ENCODE measurements at regions not wholly inside any gene's neighbourhood (a gene's known extent, or its start where the extent isn't known, plus 50 kb on each side); places are given as distances from the start of the nearest gene placed in this dataset.

DNA sequence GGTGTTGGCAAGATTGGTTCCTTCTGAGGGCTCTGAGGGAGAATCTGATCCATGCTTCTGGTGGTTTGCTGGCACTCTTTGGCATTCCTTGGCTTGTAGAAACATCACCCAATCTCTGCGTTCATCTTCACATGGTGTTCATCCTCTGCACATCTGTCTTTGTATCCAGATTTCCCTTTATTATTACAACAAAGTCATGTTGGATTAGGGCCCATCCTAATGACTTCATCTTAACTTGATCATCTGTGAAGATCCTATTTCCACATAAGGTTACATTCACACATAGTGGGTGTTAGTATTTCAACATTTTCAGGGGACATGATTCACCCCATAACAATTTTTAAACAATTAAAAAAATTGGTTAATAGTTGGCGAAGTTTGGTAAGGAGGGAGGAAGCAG lies 177.4 kb upstream of the CWC22 start:
- no peak for DNase-seq

DNA sequence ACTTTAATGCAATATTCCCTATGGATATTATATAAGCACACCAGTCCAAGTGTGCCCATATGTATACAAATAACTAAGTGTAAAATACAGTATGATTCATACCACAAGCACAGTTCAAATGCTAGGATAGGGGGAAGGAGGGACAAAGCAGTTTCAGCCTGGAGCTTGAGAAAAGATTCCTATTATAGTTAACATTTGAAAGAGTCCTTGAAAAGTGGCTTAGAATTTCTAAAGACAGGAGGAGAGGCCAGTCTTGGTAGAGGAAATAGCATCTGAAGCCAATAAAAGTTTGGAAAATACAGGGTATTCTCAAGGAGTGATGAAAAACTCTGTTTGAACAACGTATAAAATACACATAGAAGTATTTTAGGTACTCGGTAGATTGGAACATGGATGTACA lies 173.4 kb upstream of the CWC22 start:
- DNase-seq, result no peak

GRCh38 chr2:180177534-180177933 lies 170.4 kb upstream of the CWC22 start:
- no peak for DNase-seq

GRCh38 chr2:180175736-180176135 lies 168.6 kb upstream of the CWC22 start:
- DNase-seq, result no peak

DNA sequence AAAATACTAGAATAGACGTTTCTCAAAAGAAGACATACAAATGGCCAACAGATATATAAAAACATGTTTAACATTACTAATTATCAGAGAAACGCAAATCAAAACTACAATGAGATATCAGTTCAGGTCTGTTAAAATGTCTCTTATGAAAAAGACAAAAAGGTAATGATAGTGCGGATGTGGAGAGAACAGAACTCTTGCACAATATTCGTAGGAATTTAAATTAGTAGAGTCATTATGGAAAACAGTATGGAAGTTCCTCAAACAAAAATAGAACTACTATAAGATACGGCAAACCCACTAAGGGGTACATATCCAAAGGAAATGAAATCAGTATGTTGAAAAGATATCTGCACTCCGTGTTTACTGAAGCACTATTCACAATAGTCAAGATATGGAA lies 167.5 kb upstream of the CWC22 start:
- no peak for DNase-seq

GRCh38 chr2:180169474-180169873 lies 162.4 kb upstream of the CWC22 start:
- no peak for DNase-seq

DNA sequence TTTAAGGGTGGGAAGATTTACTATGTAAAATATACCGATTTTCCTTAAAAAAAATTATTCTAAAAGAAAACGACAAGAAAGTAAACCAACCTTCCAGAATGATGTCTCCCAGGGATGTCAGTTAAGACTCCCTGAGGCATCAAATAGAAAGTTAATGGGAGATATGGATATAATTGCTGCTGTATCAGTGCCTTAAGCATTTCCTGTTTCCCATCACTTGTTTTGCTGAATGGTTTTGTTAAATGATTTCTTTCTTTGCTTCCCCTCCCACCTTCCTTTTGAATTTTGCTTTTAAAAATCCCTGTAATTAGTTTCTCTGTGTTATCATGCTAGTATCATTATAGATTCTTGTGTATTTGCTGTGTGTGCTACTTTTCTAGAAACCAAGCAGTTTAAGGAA lies 154.3 kb upstream of the CWC22 start:
- DNase-seq, result no peak

- DNase-seq, result no peak
Measured at GRCh38 chr2:180159921-180160320, 152.8 kb upstream of the CWC22 start.

DNA sequence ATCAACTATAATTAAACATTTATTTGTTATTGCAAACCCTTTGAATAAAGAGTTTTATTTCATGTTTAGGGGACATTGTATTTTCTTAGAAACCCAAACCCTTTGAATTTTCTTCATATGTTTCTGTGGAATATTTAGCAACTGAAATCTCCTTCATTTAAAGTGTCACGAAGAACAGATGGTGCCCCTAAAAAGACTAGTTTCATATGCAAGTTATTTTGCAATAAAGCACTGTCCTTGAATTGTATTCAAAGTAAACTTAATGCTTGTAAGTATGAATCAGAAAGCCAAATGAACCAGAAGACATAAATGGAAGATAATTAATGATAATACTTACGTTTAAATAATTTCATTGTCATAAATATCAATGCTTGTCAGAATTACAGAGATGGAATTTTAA lies 151.9 kb upstream of the CWC22 start:
- DNase-seq, result no peak

DNA sequence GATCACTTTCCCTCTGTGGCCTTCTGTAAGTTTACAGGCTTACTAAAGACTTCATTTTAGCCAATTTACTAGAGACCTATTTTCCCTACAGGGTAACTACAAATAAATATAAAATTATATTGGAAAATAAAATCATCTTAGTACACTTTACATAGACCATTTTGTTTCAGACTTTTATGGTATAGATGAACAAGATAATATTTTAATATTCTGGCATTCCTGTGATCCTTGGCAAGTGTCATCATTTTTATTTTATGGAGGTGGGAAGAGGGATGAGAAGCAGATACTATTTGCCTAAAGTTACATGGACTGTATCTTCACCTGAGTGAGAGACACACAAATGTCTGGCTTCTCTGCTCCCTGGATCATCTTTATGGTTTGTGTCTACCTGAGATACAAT lies 149.6 kb upstream of the CWC22 start:
- DNase-seq, result no peak

GRCh38 chr2:180150606-180151005 lies 143.5 kb upstream of the CWC22 start:
- DNase-seq, result no peak

DNA sequence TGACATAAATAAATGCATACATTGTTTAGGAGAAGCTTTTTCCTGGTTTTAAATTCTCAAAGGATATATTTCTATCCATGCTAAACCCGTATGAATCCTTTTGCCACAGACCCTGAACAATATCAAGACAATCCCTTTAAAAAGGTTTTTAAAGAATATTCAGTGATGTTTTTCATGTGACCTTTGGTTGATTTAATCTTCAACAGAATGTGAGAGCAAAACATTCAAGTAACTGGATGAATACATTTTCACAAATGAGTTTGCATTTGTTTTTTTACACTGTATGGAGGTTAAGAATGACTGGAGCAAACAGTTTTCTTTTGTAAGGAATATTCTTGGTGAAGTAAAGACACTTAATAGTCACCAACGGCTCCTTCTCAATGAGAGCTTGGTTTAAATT lies 139.4 kb upstream of the CWC22 start:
- DNase-seq, result no peak

GRCh38 chr2:180146114-180146513 lies 139.0 kb upstream of the CWC22 start:
- DNase-seq, result no peak

GRCh38 chr2:180145163-180145562 lies 138.1 kb upstream of the CWC22 start:
- no peak for DNase-seq

DNA sequence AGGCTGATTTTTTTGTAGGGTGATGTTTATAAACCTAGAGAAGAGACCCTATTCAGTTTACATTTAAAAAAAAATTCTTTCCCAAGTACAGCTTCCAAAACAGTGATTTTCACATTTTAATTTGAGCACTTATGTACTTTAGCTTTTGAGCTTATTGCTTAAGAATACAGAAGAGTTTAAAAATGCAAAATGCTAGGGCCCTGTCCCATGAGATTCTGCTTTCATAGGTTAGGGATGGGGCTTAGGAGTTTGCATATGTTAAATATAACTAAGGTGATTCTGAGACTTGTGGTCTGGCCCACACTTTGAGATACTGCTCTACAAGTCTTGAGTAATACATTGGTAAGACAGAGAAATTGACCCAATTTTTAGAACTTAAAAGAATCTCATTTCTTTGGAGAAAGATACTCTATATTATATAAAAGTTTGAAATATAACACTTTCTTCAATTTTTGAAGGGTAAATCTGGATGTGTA lies 137.3 kb upstream of the CWC22 start:
- no peak for DNase-seq

DNA sequence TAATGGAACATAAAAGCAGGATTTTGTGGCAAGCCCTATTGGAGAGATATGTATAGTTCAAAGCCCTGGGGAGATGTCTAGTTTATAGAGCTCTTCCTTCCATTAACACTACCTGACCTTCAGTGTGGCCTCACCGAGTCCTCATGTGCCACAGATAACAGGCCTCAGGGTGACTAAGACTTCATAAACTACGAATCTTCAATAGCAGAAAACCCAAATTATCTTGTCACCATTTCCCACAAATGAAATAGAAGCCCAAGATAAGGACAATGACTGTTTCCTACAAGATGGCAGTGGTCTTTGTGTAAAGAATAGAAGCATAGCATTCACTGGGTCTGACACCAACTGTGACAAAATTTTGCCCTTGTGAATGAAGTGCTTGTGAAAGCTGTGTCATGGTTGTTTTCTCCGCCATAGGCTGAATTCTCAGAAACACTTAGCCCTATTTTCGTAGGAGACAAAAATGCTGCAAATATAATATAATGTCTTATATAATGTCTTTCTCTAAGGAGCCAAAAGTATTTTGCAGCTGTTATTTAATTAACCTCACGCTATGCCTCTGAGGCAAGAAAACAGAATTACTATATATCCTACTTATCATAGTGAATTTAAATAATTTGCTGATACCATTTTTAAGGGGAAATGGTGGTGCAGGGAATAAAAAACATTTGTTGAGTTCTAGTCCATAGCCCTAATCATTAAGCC lies 136.7 kb upstream of the CWC22 start:
- no peak for DNase-seq

DNA sequence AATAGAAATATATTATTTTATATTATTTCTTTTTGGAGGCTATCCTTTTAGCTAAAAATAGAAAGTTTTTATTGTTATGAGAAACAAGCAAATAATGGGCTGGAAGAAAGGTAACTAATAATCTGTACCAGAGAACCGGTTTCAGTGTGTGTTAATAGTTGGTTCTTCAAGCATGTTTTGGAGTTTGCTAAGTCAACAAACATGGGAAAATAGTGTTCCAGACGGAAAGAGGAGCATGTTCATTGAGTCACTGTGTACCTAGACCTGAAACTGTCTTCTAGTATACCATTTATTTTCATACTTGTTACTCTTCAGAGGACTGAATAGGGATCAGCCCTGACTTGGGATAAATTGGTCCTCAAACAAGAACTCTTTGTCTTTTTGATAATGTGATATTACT lies 134.5 kb upstream of the CWC22 start:
- no peak for DNase-seq

DNA sequence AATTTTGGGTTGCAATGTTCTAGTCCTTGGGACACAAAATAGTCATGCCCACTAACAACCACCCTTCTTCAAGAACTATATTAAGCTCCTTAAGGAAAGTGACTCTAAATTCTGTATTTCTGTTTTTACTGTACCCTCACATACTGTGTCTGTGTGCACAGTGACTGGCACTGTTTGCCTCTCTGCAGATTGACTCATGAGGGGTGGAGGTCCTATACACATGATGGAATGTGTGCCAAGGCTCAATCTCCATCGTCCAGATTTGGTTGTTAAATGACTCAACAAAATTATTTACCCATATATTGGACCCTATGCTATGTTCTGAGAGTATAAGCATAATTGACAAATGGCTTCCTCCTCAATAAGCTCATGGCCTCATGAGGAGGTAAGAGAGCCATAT lies 126.6 kb upstream of the CWC22 start:
- DNase-seq, result no peak

- no peak for DNase-seq
Measured at GRCh38 chr2:180130403-180130802, 123.3 kb upstream of the CWC22 start.

DNA sequence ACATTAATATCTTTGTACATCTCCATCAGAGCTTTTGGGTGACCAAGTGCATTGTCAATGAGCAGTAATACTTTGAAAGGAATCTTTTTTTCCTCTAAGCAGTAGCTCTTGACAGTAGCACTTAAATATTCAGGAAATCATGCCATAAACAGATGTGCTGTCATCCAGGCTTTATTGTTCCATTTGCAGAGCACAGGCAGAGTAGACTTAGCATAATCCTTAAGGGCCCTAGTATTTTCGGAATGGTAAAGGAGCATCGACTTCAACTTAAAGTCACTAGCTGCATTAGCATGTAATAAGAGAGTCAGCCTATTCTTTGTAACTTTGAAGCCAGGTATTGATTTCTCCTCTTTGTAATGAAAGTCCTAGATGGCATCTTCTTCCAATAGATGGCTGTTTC lies 121.8 kb upstream of the CWC22 start:
- no peak for DNase-seq

- peak in 1 of 2 donors; percentile 48 for DNase-seq
Measured at GRCh38 chr2:180125245-180125962, 118.3 kb upstream of the CWC22 start.

- DNase-seq, result peak in 1 of 2 donors; percentile 26
Measured at GRCh38 chr2:180124273-180125139, 117.4 kb upstream of the CWC22 start.

DNA sequence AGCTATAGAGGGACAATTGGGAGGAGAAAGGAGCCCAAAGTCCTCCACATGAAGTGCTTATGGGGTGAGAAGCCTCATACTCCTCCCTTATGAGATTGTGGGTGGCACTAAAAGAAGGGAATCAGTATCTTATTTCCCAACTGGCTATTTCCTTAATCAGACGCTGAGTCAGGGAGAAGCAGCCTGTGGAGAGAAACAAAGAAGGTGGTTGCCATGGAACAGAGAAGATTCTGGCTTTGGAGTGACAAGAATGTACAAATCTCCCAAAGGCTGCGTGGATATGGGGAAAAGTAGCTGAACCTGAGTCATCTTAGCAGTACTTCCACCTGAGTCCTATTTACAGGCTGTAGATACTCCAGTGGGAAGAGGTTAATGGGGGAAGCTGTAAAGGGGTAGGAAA lies 115.8 kb upstream of the CWC22 start:
- no peak for DNase-seq

GRCh38 chr2:180115675-180116074 lies 108.6 kb upstream of the CWC22 start:
- no peak for DNase-seq
